KOPT-K1 (cell line): ENCODE measurements at regions not wholly inside any gene's neighbourhood (a gene's known extent, or its start where the extent isn't known, plus 50 kb on each side); places are given as distances from the start of the nearest gene placed in this dataset.

Experiments used
- H3K27ac ChIP-seq: fragments of 200-600 bp; sonication (generic); 2 replicates; pipeline ENCODE4 v1.5.1; 2016; ENCODE audit warnings: antibody characterized with exemption, mild to moderate bottlenecking, low read depth, low read length; ENCODE audit not compliant: poor library complexity, severe bottlenecking
- H3K36me3 ChIP-seq: fragments of 200-600 bp; sonication (generic); 2 replicates; pipeline ENCODE4 v1.5.1; 2017; ENCODE audit warnings: antibody characterized with exemption, mild to moderate bottlenecking, low read length, moderate library complexity; ENCODE audit not compliant: insufficient read depth
- H3K9me3 ChIP-seq: fragments of 200-600 bp; sonication (generic); 2 replicates; pipeline ENCODE4 v1.5.1; 2017; ENCODE audit warnings: antibody characterized with exemption, low read length, mild to moderate bottlenecking; ENCODE audit not compliant: insufficient read depth, poor library complexity, severe bottlenecking

DNA sequence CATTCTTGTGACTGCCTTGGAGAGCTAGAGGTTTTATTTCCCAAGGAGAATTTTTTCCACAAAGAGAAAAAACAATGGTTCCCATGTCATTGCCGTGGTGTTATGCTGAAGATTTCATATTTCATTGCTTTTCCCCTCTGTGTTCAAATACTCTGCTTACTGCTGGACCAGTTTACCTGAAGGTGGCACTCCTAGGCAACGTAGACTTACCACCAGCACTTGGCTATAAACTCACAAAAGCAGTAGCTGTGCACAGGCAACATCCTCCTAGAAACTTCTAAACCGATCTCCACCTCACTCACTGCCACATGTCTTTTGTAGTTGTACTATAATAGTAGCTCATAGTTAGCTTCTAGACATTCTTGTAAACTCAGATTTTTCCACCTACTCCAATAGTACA lies 1319.7 kb upstream of the CRIM1 start:
- no peaks in the 10 kb centered on the region for H3K36me3 ChIP-seq
- no peaks in the 10 kb centered on the region for H3K9me3 ChIP-seq
- H3K27ac ChIP-seq = no peak overlapping the region

DNA sequence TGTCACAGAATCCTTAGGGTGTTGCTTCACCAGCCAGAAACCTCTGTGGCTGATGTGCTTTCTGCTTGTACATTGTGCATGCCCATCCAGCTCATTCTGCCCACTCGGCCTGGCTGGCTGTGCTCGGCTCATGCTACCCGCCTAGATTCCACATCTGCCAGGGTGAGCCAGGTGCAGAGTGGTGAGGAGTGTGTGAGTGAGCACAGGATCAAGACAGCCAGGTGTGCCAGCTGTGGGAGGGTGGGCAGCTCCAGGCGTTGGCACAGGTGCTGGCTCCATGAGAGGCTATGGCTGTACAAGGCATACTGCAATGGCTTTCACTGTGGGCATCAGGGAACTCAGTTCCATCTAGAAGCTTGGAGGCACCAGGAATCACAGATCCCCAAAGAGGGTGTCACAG lies 1321.8 kb upstream of the CRIM1 start:
- Histone ChIP-seq H3K27ac (no peak overlapping the region), H3K9me3 (no peaks in the 10 kb centered on the region)

DNA sequence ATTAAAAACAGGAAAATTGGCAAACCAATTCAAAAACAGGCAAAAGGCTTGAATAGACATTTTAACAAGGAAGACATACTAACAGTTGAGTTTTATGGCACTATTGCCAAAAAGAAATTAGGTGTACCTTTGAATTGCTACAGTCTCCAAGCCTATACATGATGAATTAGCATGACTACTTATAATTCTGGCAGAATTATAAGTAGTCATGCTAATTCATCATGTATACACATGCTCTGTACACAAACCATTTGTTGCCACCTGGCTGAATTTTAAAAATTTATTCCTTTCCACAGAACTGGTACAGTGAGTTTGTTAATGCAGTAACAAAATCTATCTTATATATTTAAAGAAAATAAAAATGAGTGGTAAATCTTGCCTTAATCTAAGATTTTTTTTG lies 1332.0 kb upstream of the CRIM1 start:
- H3K27ac ChIP-seq = no peak overlapping the region
- H3K9me3 ChIP-seq = no peaks in the 10 kb centered on the region
- H3K36me3 ChIP-seq = no peaks in the 10 kb centered on the region

More for the DNA sequence above, 1321.8 kb upstream of the CRIM1 start:
- H3K36me3 ChIP-seq = no peaks in the 10 kb centered on the region

DNA sequence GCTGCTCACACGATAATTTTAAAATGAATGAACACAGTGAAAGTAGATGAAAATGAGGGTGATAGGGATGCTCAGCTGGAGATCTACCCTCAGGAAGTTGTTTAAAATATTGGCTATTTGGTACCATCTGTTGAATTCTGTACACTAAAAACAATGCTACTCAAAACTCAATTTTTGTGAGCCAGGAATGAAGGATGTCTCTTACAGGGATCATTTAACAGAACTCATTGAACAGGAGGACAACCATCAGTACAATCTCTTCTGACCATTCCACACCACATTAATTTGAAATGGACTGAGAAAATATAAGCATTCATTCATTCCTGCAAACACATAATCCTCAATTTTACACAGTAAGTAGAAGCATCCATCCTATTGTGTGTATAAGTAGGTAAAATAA lies 1355.1 kb upstream of the CRIM1 start:
- no peak overlapping the region for H3K27ac ChIP-seq
- no peaks in the 10 kb centered on the region for H3K9me3 ChIP-seq
- no peaks in the 10 kb centered on the region for H3K36me3 ChIP-seq

DNA sequence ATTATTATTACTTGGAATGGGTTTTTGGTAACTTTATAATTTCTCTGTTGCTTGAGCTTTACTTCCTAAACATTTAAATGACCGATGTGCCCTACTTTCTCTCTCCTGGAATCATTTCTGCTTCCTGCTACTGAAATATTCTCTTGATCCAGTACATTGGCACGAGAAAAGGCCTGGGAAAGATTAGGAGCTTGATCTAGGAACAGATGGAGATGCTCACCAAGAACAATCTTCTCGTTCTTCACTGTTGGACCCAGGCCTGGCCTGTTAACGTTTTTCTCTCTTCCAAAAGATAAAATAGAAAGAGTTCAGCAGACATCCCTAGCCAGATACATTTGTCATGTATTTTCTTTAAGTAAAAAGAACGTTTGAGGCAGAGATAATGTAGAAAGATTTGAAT lies 1356.8 kb upstream of the CRIM1 start:
- H3K9me3 ChIP-seq = no peaks in the 10 kb centered on the region
- no peak overlapping the region for H3K27ac ChIP-seq
- no peaks in the 10 kb centered on the region for H3K36me3 ChIP-seq

DNA sequence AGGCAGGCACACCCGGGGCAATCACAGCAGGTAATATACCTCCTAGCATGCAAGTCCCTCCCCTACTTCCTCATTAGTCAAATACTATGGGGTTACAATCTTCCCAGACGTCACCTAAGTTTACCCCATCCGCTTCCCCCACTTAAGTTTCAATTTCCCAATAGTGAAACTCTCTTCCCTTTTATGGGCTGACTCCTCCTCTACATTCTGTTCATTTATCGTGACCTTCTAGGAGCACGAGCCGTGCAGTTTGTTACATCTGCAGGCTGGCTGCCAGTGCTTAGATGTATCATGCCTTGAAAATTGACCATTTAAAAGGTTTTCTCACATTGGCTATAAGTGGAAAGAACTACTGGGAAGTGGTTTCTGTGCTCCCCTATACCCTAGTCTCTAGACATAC lies 1357.8 kb upstream of the CRIM1 start:
- no peaks in the 10 kb centered on the region for H3K9me3 ChIP-seq
- H3K27ac ChIP-seq = no peak overlapping the region
- no peaks in the 10 kb centered on the region for H3K36me3 ChIP-seq

DNA sequence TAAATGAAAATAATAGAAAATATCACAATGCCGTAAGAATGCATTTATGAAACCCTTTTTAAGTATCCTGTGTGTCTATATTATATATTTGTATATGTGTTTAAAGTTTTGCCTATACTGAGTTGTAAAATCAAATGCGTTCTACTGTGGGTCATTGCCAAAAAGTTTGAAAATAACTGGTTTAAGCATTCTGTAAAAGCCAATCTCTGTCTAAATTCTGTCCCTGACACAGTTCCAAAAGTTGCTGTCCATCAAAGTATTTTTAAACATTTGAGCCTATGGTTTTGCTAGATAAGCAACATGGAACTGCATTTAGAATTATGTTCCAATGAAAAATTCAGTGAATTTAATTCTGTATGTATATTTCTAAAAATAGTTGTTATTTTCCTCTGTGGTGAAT lies 1360.4 kb upstream of the CRIM1 start:
- H3K36me3 ChIP-seq = no peaks in the 10 kb centered on the region
- H3K9me3 ChIP-seq = no peaks in the 10 kb centered on the region
- H3K27ac ChIP-seq = no peak overlapping the region

DNA sequence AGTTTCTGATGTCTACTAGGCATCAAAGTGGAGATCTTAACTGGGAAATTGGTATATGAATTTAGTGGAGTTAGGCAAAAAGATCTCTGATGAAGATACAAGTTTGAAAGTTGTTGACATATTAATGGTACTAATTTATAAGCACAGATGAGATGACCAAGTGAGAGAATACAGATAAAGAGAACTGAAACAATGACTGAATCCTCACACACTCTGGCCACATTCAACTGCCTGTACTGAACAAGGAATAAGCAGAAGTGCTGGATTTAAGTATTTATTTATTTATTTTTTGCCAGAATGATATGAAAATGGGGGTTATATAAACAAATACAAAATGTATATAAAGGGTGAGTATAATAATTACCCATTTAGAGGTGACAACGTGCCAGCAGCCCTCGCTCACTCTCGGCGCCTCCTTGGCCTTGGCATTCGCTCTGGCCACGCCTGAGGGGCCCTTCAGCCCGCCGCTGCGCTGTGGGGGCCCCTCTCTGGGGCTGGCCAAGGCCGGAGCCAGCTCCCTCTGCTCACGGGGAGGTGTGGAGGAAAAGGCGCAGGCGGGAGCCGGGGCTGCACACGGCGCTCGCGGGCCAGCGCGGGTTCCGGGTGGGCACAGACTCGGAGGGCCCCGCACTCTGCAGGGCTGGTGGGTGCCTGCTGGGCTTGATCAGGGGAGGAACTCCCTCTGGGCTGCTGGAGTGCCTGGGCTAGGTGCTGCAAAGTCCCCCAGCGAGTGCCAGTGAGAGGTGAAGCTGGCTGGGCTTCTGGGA lies 1363.9 kb upstream of the CRIM1 start:
- H3K27ac ChIP-seq = no peak overlapping the region
- H3K9me3 ChIP-seq = no peaks in the 10 kb centered on the region
- H3K36me3 ChIP-seq = no peaks in the 10 kb centered on the region

DNA sequence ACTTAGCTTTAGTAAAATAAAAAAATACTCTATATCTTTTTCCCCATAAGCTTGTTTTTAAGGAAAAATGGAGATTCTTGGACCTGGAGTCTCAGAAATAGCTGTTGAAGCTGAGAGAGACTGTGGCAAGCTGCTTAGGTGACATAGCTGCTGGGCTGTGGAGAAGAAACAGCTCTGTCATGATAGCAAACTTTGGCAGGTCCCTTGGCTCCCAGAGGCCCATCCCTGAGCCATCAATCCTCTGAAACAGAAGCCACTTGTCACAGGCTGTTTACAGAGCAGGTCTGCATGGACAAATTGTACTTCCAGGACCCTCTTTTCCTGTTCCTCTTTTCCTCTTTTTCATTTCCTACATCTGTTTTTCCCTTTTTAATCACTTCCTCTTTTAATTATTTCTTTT lies 1370.1 kb upstream of the CRIM1 start:
- H3K27ac ChIP-seq = no peak overlapping the region

DNA sequence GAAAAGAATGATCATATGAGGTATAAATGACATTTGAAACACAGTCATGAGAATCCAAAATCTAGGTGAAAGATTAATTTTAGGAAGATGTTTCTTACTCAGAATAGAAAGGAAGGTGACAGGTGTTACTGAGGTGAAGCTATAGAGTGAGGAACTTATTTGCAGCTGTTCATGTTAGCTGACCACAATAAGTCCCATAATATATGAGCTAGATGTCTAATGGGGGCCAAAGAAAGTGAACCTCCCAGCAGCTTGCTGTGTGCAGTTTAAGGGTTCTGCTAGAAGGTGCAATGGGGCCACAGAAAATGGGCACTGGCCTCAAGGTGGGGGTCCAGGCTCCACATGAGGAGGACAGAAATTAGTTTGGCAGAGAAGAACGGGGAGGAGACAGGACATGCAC lies 1374.9 kb upstream of the CRIM1 start:
- Histone ChIP-seq H3K9me3 (no peaks in the 10 kb centered on the region), H3K36me3 (no peaks in the 10 kb centered on the region), H3K27ac (no peak overlapping the region)

More for the DNA sequence above, 1370.1 kb upstream of the CRIM1 start:
- Histone ChIP-seq H3K9me3 (no peaks in the 10 kb centered on the region), H3K36me3 (no peaks in the 10 kb centered on the region)

DNA sequence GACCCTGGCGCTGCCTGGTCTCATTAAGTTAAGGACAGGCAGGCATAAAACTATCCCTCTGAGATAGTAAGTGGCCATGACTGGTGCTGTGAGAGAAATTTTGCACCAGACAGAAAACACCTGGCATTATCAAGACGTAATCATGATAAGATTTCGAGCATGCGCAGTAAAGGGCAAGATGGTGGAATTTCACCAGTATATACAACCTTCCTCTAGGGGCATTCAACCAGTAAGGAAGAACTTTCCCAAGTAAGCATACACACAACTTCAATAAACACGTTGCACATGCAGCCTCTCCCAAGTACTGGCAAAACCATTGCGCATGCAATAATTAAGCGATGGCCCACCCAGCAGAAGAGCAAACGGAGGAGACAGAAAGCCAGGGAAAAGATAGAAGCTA lies 1376.4 kb upstream of the CRIM1 start:
- no peak overlapping the region for H3K27ac ChIP-seq
- no peaks in the 10 kb centered on the region for H3K9me3 ChIP-seq
- H3K36me3 ChIP-seq = no peaks in the 10 kb centered on the region

DNA sequence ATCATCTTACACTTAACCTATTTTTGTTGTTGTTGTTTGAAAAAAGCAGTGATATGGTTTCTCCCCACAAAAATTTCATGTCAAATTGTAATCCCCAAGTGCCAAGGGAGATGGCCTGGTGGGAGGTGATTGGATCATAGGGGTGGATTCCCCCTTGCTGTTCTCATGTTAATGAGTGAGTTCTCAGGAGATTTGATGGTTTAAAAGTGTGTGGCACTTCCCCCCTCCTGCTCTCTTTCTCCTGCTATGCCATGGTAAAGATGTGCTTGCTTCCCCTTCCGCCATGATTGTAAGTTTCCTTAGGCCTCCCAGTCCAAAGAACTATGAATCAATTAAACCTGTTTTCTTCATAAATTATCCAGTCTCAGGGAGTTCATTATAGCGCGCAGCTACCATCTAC lies 1362.7 kb upstream of the FAM98A start:
- Histone ChIP-seq H3K27ac (no peak overlapping the region), H3K9me3 (no peaks in the 10 kb centered on the region), H3K36me3 (no peaks in the 10 kb centered on the region)

DNA sequence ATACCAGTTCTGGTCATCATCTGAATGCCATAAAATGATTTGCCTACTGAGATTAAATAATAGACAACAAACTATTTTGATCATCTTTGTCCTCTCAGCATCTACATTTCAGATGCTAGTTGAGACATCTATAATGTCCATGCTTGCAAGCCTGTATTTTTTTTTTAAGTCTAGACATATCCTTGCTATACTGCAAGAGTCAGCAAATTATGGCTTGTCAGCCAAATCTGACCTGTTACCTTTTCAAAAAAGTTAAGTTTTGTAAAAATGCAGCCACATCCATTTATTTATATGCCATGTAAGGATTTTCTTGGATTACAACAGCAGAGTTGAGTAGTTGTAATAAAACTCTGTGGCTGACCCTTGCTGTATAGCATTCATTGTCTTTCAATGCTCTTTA lies 1355.7 kb upstream of the FAM98A start:
- Histone ChIP-seq H3K9me3 (no peaks in the 10 kb centered on the region), H3K27ac (no peak overlapping the region)

DNA sequence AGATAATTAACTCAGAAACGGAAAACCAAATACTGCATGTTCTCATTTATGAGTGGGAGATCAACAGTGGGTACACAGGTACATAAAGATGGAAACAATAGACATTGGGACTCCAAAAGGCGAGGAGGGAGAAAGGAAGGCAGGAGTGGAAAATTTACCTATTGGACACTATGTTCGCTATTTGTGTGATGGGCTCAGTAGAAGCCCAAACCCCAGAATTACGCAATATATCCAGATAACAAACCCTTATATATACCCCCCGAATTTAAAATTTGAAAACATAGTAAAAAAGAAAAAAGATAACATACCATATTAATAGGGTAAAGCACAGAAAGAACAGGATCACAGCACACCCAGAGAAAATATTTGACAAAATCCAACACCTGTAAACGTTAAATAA lies 1351.7 kb upstream of the FAM98A start:
- Histone ChIP-seq H3K27ac (no peak overlapping the region), H3K36me3 (no peaks in the 10 kb centered on the region), H3K9me3 (no peaks in the 10 kb centered on the region)

More for the DNA sequence above, 1355.7 kb upstream of the FAM98A start:
- H3K36me3 ChIP-seq = no peaks in the 10 kb centered on the region

DNA sequence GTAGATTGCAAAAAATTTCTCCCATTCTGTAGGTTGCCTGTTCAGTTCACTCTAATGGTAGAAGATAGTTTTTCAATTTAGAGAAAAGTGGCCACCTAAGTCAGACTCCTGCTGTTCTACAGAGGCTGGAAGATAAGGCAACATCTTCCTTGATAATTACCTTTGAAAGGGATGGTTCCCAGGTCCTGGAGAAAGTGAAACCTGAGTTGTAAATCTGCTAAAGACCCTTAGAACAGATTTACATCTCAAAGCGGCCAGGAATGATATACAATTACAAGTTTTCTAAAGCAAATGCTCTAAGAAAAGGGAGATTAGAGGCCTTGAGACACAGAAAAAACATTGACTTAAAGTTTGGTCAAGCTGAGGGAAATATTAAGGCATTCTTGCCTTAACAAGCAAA lies 1350.2 kb upstream of the FAM98A start:
- no peak overlapping the region for H3K27ac ChIP-seq
- no peaks in the 10 kb centered on the region for H3K36me3 ChIP-seq
- no peaks in the 10 kb centered on the region for H3K9me3 ChIP-seq

DNA sequence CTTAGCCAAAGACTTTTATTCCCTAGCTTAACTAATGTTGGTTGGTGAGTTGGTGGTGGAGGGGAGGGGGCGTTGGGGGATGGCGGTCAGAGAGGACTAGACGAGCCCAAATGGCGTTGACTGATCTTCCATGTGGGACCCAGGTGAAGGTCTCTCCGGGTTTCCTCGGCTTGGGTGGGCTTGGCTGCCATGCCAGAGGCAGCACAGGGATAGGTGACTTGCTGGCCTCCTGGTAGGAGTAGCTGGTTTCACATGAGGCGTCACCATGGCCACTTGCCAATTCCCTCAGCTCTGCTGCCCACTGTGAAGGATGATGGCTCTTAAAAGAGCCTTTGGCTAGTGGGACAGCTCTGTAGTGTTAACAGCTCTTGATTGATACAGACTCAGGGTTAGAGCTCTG lies 1337.0 kb upstream of the FAM98A start:
- H3K9me3 ChIP-seq = no peaks in the 10 kb centered on the region
- no peaks in the 10 kb centered on the region for H3K36me3 ChIP-seq
- H3K27ac ChIP-seq = no peak overlapping the region
